ENCODE measurements at regions not wholly inside any gene's neighbourhood (a gene's known extent, or its start where the extent isn't known, plus 50 kb on each side); places are given as distances from the start of the nearest gene placed in this dataset.
"Not testable (repeated sequence)": the region's sequence is repeated elsewhere in the genome, so short reads cannot be mapped to it uniquely, and the experiment has no call there.

- Mint-ChIP-seq H3K27ac (no peak overlapping the region), H3K27me3 (ENCODE audit: low read depth) (no peaks in the 10 kb centered on the region), H3K4me3 (no peak overlapping the region), H3K36me3 (ENCODE audit: low read depth) (no peaks in the 10 kb centered on the region), H3K9me3 (peaks cover 16% of the 10 kb centered on the region), H3K4me1 (ENCODE audit: low read depth) (no peaks in the 10 kb centered on the region)
- CTCF ChIA-PET = no interaction called here
- DNase-seq = no peak
- intact Hi-C loops (cut with micrococcal nuclease) = no loop called here
Measured at GRCh38 chr7:145839814-145840213, 276.8 kb upstream of the CNTNAP2 start.

- Mint-ChIP-seq H3K4me1 (ENCODE audit: low read depth) (no peaks in the 10 kb centered on the region), H3K4me3 (no peak overlapping the region), H3K9me3 (peaks cover 10% of the 10 kb centered on the region), H3K27ac (no peak overlapping the region), H3K27me3 (ENCODE audit: low read depth) (no peaks in the 10 kb centered on the region), H3K36me3 (ENCODE audit: low read depth) (no peaks in the 10 kb centered on the region)
- no peak for DNase-seq
- CTCF ChIA-PET = no interaction called here
- intact Hi-C loops (cut with micrococcal nuclease) = no loop called here
Measured at GRCh38 chr7:145831616-145832206, 284.9 kb upstream of the CNTNAP2 start.

- peaks cover 17% of the 10 kb centered on the region for H3K9me3 Mint-ChIP-seq
- DNase-seq = no peak
- CTCF ChIA-PET = no interaction called here
- no peak overlapping the region for H3K4me3 Mint-ChIP-seq
- H3K27me3 Mint-ChIP-seq (ENCODE audit: low read depth) = no peaks in the 10 kb centered on the region
- H3K36me3 Mint-ChIP-seq (ENCODE audit: low read depth) = no peaks in the 10 kb centered on the region
- no peak overlapping the region for H3K27ac Mint-ChIP-seq
- no peaks in the 10 kb centered on the region for H3K4me1 Mint-ChIP-seq (ENCODE audit: low read depth)
- intact Hi-C loops (cut with micrococcal nuclease) = no loop called here
Measured at GRCh38 chr7:145817687-145818086, 298.9 kb upstream of the CNTNAP2 start.

- H3K4me1 Mint-ChIP-seq (ENCODE audit: low read depth) = no peaks in the 10 kb centered on the region
- no peaks in the 10 kb centered on the region for H3K36me3 Mint-ChIP-seq (ENCODE audit: low read depth)
- intact Hi-C loops (cut with micrococcal nuclease) = no loop called here
- no peak overlapping the region for H3K27ac Mint-ChIP-seq
- H3K4me3 Mint-ChIP-seq = no peak overlapping the region
- no peaks in the 10 kb centered on the region for H3K27me3 Mint-ChIP-seq (ENCODE audit: low read depth)
- no peak for DNase-seq
- CTCF ChIA-PET = interaction anchor here (0.8 kb wide), 1 partner anchor 134 kb away, joined by 3 read pairs; no protein-coding TSS in a partner anchor
- peaks cover 3% of the 10 kb centered on the region for H3K9me3 Mint-ChIP-seq
Measured at GRCh38 chr7:145812218-145812617, 304.4 kb upstream of the CNTNAP2 start.

- intact Hi-C loops (cut with micrococcal nuclease); H3K36me3 Mint-ChIP-seq (ENCODE audit: low read depth); H3K27ac Mint-ChIP-seq; CTCF ChIA-PET; H3K9me3 Mint-ChIP-seq; H3K27me3 Mint-ChIP-seq (ENCODE audit: low read depth); H3K4me1 Mint-ChIP-seq (ENCODE audit: low read depth); H3K4me3 Mint-ChIP-seq; DNase-seq: not testable (repeated sequence)
Measured at GRCh38 chr7:145805496-145805895, 311.1 kb upstream of the CNTNAP2 start.

GRCh38 chr7:145797507-145797906 is 319.1 kb upstream of the CNTNAP2 start:
- Mint-ChIP-seq H3K9me3 (peaks cover 5% of the 10 kb centered on the region), H3K27me3 (ENCODE audit: low read depth) (no peaks in the 10 kb centered on the region), H3K36me3 (ENCODE audit: low read depth) (no peaks in the 10 kb centered on the region), H3K27ac (no peak overlapping the region), H3K4me1 (ENCODE audit: low read depth) (no peaks in the 10 kb centered on the region), H3K4me3 (no peak overlapping the region)
- CTCF ChIA-PET = no interaction called here
- intact Hi-C loops (cut with micrococcal nuclease) = no loop called here
- no peak for DNase-seq

GRCh38 chr7:145795132-145795531 is 321.5 kb upstream of the CNTNAP2 start:
- peaks cover 2% of the 10 kb centered on the region for H3K9me3 Mint-ChIP-seq
- no peaks in the 10 kb centered on the region for H3K36me3 Mint-ChIP-seq (ENCODE audit: low read depth)
- no peak overlapping the region for H3K27ac Mint-ChIP-seq
- H3K4me3 Mint-ChIP-seq = no peak overlapping the region
- DNase-seq = no peak
- H3K27me3 Mint-ChIP-seq (ENCODE audit: low read depth) = no peaks in the 10 kb centered on the region
- intact Hi-C loops (cut with micrococcal nuclease) = no loop called here
- H3K4me1 Mint-ChIP-seq (ENCODE audit: low read depth) = no peaks in the 10 kb centered on the region
- CTCF ChIA-PET = no interaction called here

GRCh38 chr7:145784809-145785780 is 331.5 kb upstream of the CNTNAP2 start:
- Mint-ChIP-seq H3K27me3 (ENCODE audit: low read depth) (no peaks in the 10 kb centered on the region), H3K36me3 (ENCODE audit: low read depth) (peaks cover 2% of the 10 kb centered on the region), H3K4me3 (no peak overlapping the region), H3K9me3 (peaks cover 5% of the 10 kb centered on the region), H3K27ac (no peak overlapping the region), H3K4me1 (ENCODE audit: low read depth) (no peaks in the 10 kb centered on the region)
- no peak for DNase-seq
- CTCF ChIA-PET = interaction anchor here (0.6 kb wide), 1 partner anchor 52 kb away, joined by 3 read pairs; no protein-coding TSS in a partner anchor
- intact Hi-C loops (cut with micrococcal nuclease) = no loop called here

GRCh38 chr7:145781388-145781787 is 335.2 kb upstream of the CNTNAP2 start:
- H3K9me3 Mint-ChIP-seq; CTCF ChIA-PET; intact Hi-C loops (cut with micrococcal nuclease); H3K4me1 Mint-ChIP-seq (ENCODE audit: low read depth); DNase-seq; H3K27me3 Mint-ChIP-seq (ENCODE audit: low read depth); H3K27ac Mint-ChIP-seq; H3K36me3 Mint-ChIP-seq (ENCODE audit: low read depth); H3K4me3 Mint-ChIP-seq: not testable (repeated sequence)

- CTCF ChIA-PET = interaction anchor here (0.7 kb wide), 1 partner anchor 77 kb away, joined by 3 read pairs; no protein-coding TSS in a partner anchor
- Mint-ChIP-seq H3K36me3 (ENCODE audit: low read depth) (peaks cover under 1% of the 10 kb centered on the region), H3K9me3 (no peaks in the 10 kb centered on the region), H3K4me3 (no peak overlapping the region), H3K27me3 (ENCODE audit: low read depth) (no peaks in the 10 kb centered on the region), H3K27ac (no peak overlapping the region), H3K4me1 (ENCODE audit: low read depth) (no peaks in the 10 kb centered on the region)
- no peak for DNase-seq
- intact Hi-C loops (cut with micrococcal nuclease) = no loop called here
Measured at GRCh38 chr7:145779140-145779539, 337.5 kb upstream of the CNTNAP2 start.

GRCh38 chr7:145774777-145775176 is 341.8 kb upstream of the CNTNAP2 start:
- intact Hi-C loops (cut with micrococcal nuclease) = no loop called here
- DNase-seq = no peak
- no peaks in the 10 kb centered on the region for H3K4me1 Mint-ChIP-seq (ENCODE audit: low read depth)
- no peak overlapping the region for H3K27ac Mint-ChIP-seq
- H3K36me3 Mint-ChIP-seq (ENCODE audit: low read depth) = no peaks in the 10 kb centered on the region
- no peak overlapping the region for H3K4me3 Mint-ChIP-seq
- no peaks in the 10 kb centered on the region for H3K9me3 Mint-ChIP-seq
- CTCF ChIA-PET = no interaction called here
- H3K27me3 Mint-ChIP-seq (ENCODE audit: low read depth) = no peaks in the 10 kb centered on the region

GRCh38 chr7:145753004-145753403 is 363.6 kb upstream of the CNTNAP2 start:
- Mint-ChIP-seq H3K36me3 (ENCODE audit: low read depth) (no peaks in the 10 kb centered on the region), H3K9me3 (peaks cover 9% of the 10 kb centered on the region), H3K4me1 (ENCODE audit: low read depth) (no peaks in the 10 kb centered on the region), H3K4me3 (no peak overlapping the region), H3K27ac (no peak overlapping the region), H3K27me3 (ENCODE audit: low read depth) (no peaks in the 10 kb centered on the region)
- intact Hi-C loops (cut with micrococcal nuclease) = no loop called here
- DNase-seq = no peak
- CTCF ChIA-PET = no interaction called here

GRCh38 chr7:145737617-145738016 is 379.0 kb upstream of the CNTNAP2 start:
- Mint-ChIP-seq H3K27me3 (ENCODE audit: low read depth) (no peaks in the 10 kb centered on the region), H3K27ac (no peak overlapping the region), H3K4me3 (no peak overlapping the region), H3K9me3 (no peaks in the 10 kb centered on the region), H3K4me1 (ENCODE audit: low read depth) (no peaks in the 10 kb centered on the region), H3K36me3 (ENCODE audit: low read depth) (no peaks in the 10 kb centered on the region)
- DNase-seq = no peak
- intact Hi-C loops (cut with micrococcal nuclease) = no loop called here
- CTCF ChIA-PET = no interaction called here
